Type B pancreatic cell (in vitro differentiated cells): ENCODE measurements at regions not wholly inside any gene's neighbourhood (a gene's known extent, or its start where the extent isn't known, plus 50 kb on each side); places are given as distances from the start of the nearest gene placed in this dataset.

Source experiments
- DNase-seq: peaks from one replicate; pipeline ENCODE4 v3.0.0; 2021; ENCODE audit warnings: mixed read lengths; ENCODE audit not compliant: unreplicated experiment; ENCODE audit errors: extremely low spot score
- H3K27ac Mint-ChIP-seq: 2 replicates; pipeline ENCODE4 v1.8.0; 2021; ENCODE audit warnings: mild to moderate bottlenecking, mixed read lengths
- H3K27me3 Mint-ChIP-seq: 2 replicates; pipeline ENCODE4 v1.8.0; 2021; ENCODE audit warnings: mixed read lengths
- H3K36me3 Mint-ChIP-seq: 2 replicates; pipeline ENCODE4 v1.8.0; 2021; ENCODE audit warnings: mixed read lengths
- H3K4me1 Mint-ChIP-seq: one replicate; pipeline ENCODE4 v1.8.0; 2021; ENCODE audit warnings: mixed read lengths; ENCODE audit not compliant: unreplicated experiment
- H3K4me3 Mint-ChIP-seq: 2 replicates; pipeline ENCODE4 v1.8.0; 2021; ENCODE audit warnings: mild to moderate bottlenecking, mixed read lengths
- H3K9me3 Mint-ChIP-seq: 2 replicates; pipeline ENCODE4 v1.8.0; 2021; ENCODE audit warnings: mixed read lengths
- CTCF ChIP-seq: fragments of 200-600 bp; sonication (generic); conservative IDR thresholded peaks from 2 replicates; pipeline ENCODE4 v1.5.0; 2021; ENCODE audit warnings: antibody characterized with exemption, mild to moderate bottlenecking

GRCh38 chr11:112651386-112651785 lies 309.8 kb upstream of the NCAM1 start:
- Mint-ChIP-seq H3K36me3 (no peaks in the 10 kb centered on the region), H3K4me1 (peaks cover 15% of the 10 kb centered on the region), H3K27me3 (peaks cover 9% of the 10 kb centered on the region), H3K27ac (no peak overlapping the region), H3K4me3 (no peak overlapping the region), H3K9me3 (no peaks in the 10 kb centered on the region)
- no peak for TF ChIP-seq CTCF
- DNase-seq, result no peak

- no peak for TF ChIP-seq CTCF
- DNase-seq, result no peak
- Mint-ChIP-seq H3K4me3 (no peak overlapping the region), H3K27ac (no peak overlapping the region), H3K9me3 (no peaks in the 10 kb centered on the region), H3K27me3 (peaks cover 6% of the 10 kb centered on the region), H3K36me3 (no peaks in the 10 kb centered on the region), H3K4me1 (peaks cover 17% of the 10 kb centered on the region)
Measured at GRCh38 chr11:112652786-112653390, 308.3 kb upstream of the NCAM1 start.

GRCh38 chr11:112655371-112655770 lies 305.8 kb upstream of the NCAM1 start:
- peaks cover 17% of the 10 kb centered on the region for H3K4me1 Mint-ChIP-seq
- no peak overlapping the region for H3K27ac Mint-ChIP-seq
- TF ChIP-seq CTCF, result no peak
- H3K36me3 Mint-ChIP-seq, result no peaks in the 10 kb centered on the region
- H3K27me3 Mint-ChIP-seq, result peaks cover 6% of the 10 kb centered on the region
- H3K4me3 Mint-ChIP-seq, result no peak overlapping the region
- DNase-seq, result no peak
- no peaks in the 10 kb centered on the region for H3K9me3 Mint-ChIP-seq

- DNase-seq, result no peak
- Mint-ChIP-seq H3K27ac (no peak overlapping the region), H3K4me3 (no peak overlapping the region), H3K36me3 (peaks cover under 1% of the 10 kb centered on the region), H3K4me1 (peaks cover 17% of the 10 kb centered on the region), H3K27me3 (peaks cover 6% of the 10 kb centered on the region), H3K9me3 (no peaks in the 10 kb centered on the region)
- TF ChIP-seq CTCF, result no peak
Measured at GRCh38 chr11:112656772-112657428, 304.3 kb upstream of the NCAM1 start.

- Mint-ChIP-seq H3K27me3 (peaks cover 11% of the 10 kb centered on the region), H3K36me3 (peaks cover 4% of the 10 kb centered on the region), H3K9me3 (peaks cover 3% of the 10 kb centered on the region), H3K4me3 (no peak overlapping the region), H3K4me1 (peaks cover 12% of the 10 kb centered on the region), H3K27ac (no peak overlapping the region)
- no peak for TF ChIP-seq CTCF
- no peak for DNase-seq
Measured at GRCh38 chr11:112658431-112658878, 302.8 kb upstream of the NCAM1 start.
